Trophoblast cell (in vitro differentiated cells and primary cell): ENCODE measurements at regions not wholly inside any gene's neighbourhood (a gene's known extent, or its start where the extent isn't known, plus 50 kb on each side); places are given as distances from the start of the nearest gene placed in this dataset.

Source experiments
- DNase-seq, 2 donors: peaks; one replicate each; pipeline ENCODE4 v3.0.0-alpha.2; 2016
- H2AFZ ChIP-seq: 2 replicates; pipeline ENCODE4 v1.6.1; 2013; ENCODE audit warnings: low read length, moderate library complexity, mild to moderate bottlenecking; ENCODE audit not compliant: insufficient read depth, poor library complexity
- H2AK5ac ChIP-seq: 2 replicates; pipeline ENCODE4 v1.6.1; 2013; ENCODE audit warnings: mild to moderate bottlenecking, low read length
- H2BK120ac ChIP-seq: 2 replicates; pipeline ENCODE4 v1.6.1; 2013; ENCODE audit warnings: low read length, mild to moderate bottlenecking, moderate library complexity; ENCODE audit not compliant: insufficient read depth, poor library complexity
- H2BK12ac ChIP-seq: 2 replicates; pipeline ENCODE4 v1.6.1; 2013; ENCODE audit warnings: mild to moderate bottlenecking, low read length, moderate library complexity
- H2BK5ac ChIP-seq: 2 replicates; pipeline ENCODE4 v1.6.1; 2013; ENCODE audit warnings: low read length, low read depth, moderate library complexity, mild to moderate bottlenecking; ENCODE audit not compliant: poor library complexity
- H3K14ac ChIP-seq: 2 replicates; pipeline ENCODE4 v1.6.1; 2013; ENCODE audit warnings: mild to moderate bottlenecking, low read length
- H3K18ac ChIP-seq: 2 replicates; pipeline ENCODE4 v1.6.1; 2013; ENCODE audit warnings: mild to moderate bottlenecking, low read length
- H3K23ac ChIP-seq: 2 replicates; pipeline ENCODE4 v1.6.1; 2013; ENCODE audit warnings: low read length
- H3K27ac ChIP-seq: 2 replicates; pipeline ENCODE4 v1.5.1; 2013; ENCODE audit warnings: low read depth, mild to moderate bottlenecking, inconsistent platforms, low read length, moderate library complexity
- H3K27me3 ChIP-seq: 2 replicates; pipeline ENCODE4 v1.6.1; 2013; ENCODE audit warnings: inconsistent platforms, mild to moderate bottlenecking, low read length, moderate library complexity; ENCODE audit not compliant: insufficient read depth
- H3K36me3 ChIP-seq, 2 experiments: 1 replicate in 1 of 2; 2 replicates in 1 of 2; pipeline ENCODE4 v1.6.1; 2013; ENCODE audit warnings: low read length in 2 of 2, mild to moderate bottlenecking in 2 of 2, moderate library complexity in 1 of 2; ENCODE audit not compliant: insufficient read depth in 2 of 2, control insufficient read depth in 1 of 2
- H3K4ac ChIP-seq: 2 replicates; pipeline ENCODE4 v1.6.1; 2013; ENCODE audit warnings: low read depth, mild to moderate bottlenecking, low read length, moderate library complexity
- H3K4me1 ChIP-seq, 2 experiments: 1 replicate in 1 of 2; 2 replicates in 1 of 2; pipeline ENCODE4 v1.6.1; 2013; ENCODE audit warnings: low read length in 2 of 2, mild to moderate bottlenecking in 2 of 2, moderate library complexity in 1 of 2; ENCODE audit not compliant: insufficient read depth in 2 of 2, control insufficient read depth in 1 of 2
- H3K4me2 ChIP-seq: 2 replicates; pipeline ENCODE4 v1.6.1; 2013; ENCODE audit warnings: inconsistent platforms, mild to moderate bottlenecking, low read length, moderate library complexity
- H3K4me3 ChIP-seq: 2 replicates; pipeline ENCODE4 v1.5.1; 2013; ENCODE audit warnings: mild to moderate bottlenecking, low read depth, low read length, inconsistent platforms
- H3K79me1 ChIP-seq: one replicate; pipeline ENCODE4 v1.6.1; 2013; ENCODE audit warnings: low read length
- H3K79me2 ChIP-seq: 2 replicates; pipeline ENCODE4 v1.6.1; 2013; ENCODE audit warnings: low read length, mild to moderate bottlenecking; ENCODE audit not compliant: control insufficient read depth, insufficient read depth, poor library complexity
- H3K9ac ChIP-seq: 2 replicates; pipeline ENCODE4 v1.6.1; 2013; ENCODE audit warnings: mild to moderate bottlenecking, low read length
- H3K9me3 ChIP-seq: 2 replicates; pipeline ENCODE4 v1.6.1; 2013; ENCODE audit warnings: low read depth, mild to moderate bottlenecking, control low read depth, inconsistent platforms, low read length; ENCODE audit not compliant: insufficient read depth
- H4K12ac ChIP-seq: 2 replicates; pipeline ENCODE4 v1.6.1; 2013; ENCODE audit warnings: low read depth, mild to moderate bottlenecking, low read length, moderate library complexity
- H4K8ac ChIP-seq: 2 replicates; pipeline ENCODE4 v1.6.1; 2013; ENCODE audit warnings: low read depth, mild to moderate bottlenecking, low read length, moderate library complexity
- H4K91ac ChIP-seq: one replicate; pipeline ENCODE4 v1.6.1; 2013; ENCODE audit warnings: low read depth, mild to moderate bottlenecking, low read length, moderate library complexity
- WGBS: extraction: QIAGEN DNeasy Blood & Tissue Kit; methylation state at CpG from one replicate; pipeline ENCODE4 v1.1.7; 2013; ENCODE audit warnings: missing lambda C conversion rate; ENCODE audit not compliant: insufficient read length, insufficient coverage; ENCODE audit errors: extremely low coverage; 5-methylcytosine and 5-hydroxymethylcytosine counted together

- peak overlapping the region; percentile 67 for H2BK12ac ChIP-seq
- peaks cover 38% of the 10 kb centered on the region for H3K79me1 ChIP-seq
- no peak overlapping the region for H2AFZ ChIP-seq
- H2BK120ac ChIP-seq: peak overlapping the region; percentile 69
- no peak overlapping the region for H3K4me2 ChIP-seq
- H2AK5ac ChIP-seq: peak overlapping the region; percentile 77
- no peaks in the 10 kb centered on the region for H3K79me2 ChIP-seq
- H3K9me3 ChIP-seq: no peaks in the 10 kb centered on the region
- H3K4me1 ChIP-seq: peaks cover 26 to 27% of the 10 kb centered on the region in 2 experiments
- H3K18ac ChIP-seq: peak overlapping the region; percentile 34
- no peak overlapping the region for H3K4me3 ChIP-seq
- H4K12ac ChIP-seq: no peak overlapping the region
- peak overlapping the region; percentile 79 for H4K91ac ChIP-seq
- no peak for DNase-seq
- H3K27ac ChIP-seq: no peak overlapping the region
- H3K27me3 ChIP-seq: no peaks in the 10 kb centered on the region
- H2BK5ac ChIP-seq: peak overlapping the region; percentile 14
- H3K4ac ChIP-seq: no peak overlapping the region
- H3K23ac ChIP-seq: no peak overlapping the region
- H4K8ac ChIP-seq: no peak overlapping the region
- H3K14ac ChIP-seq: peak overlapping the region; percentile 74
- WGBS: no CpG with 5 or more reads among the region's 14 CpGs
- no peak overlapping the region for H3K9ac ChIP-seq
- H3K36me3 ChIP-seq: no peaks in the 10 kb centered on the region
Observed at GRCh38 chr1:8134546-8135235, 108.6 kb upstream of the ERRFI1 start.

GRCh38 chr1:8133657-8134430, 107.7 kb upstream of the ERRFI1 start:
- Histone ChIP-seq H3K9ac (no peak overlapping the region), H3K9me3 (no peaks in the 10 kb centered on the region), H3K4ac (peak overlapping the region; percentile 27), H4K12ac (no peak overlapping the region), H2AFZ (no peak overlapping the region), H3K4me2 (no peak overlapping the region), H2AK5ac (no peak overlapping the region), H3K4me3 (no peak overlapping the region), H3K27ac (no peak overlapping the region), H4K91ac (peak overlapping the region; percentile 74), H3K79me1 (peaks cover 38% of the 10 kb centered on the region), H3K36me3 (no peaks in the 10 kb centered on the region), H2BK120ac (peak overlapping the region; percentile 88), H3K79me2 (no peaks in the 10 kb centered on the region), H3K23ac (no peak overlapping the region), H3K14ac (no peak overlapping the region), H2BK5ac (peak overlapping the region; percentile 59), H3K18ac (no peak overlapping the region), H2BK12ac (peak overlapping the region; percentile 86), H3K4me1 (peaks cover 25 to 27% of the 10 kb centered on the region in 2 experiments), H3K27me3 (no peaks in the 10 kb centered on the region), H4K8ac (no peak overlapping the region)
- DNase-seq: peak in 1 of 2 donors; percentile 81
- no CpG with 5 or more reads among the region's 4 CpGs for WGBS

GRCh38 chr1:8133190-8133589, 107.1 kb upstream of the ERRFI1 start:
- H3K18ac ChIP-seq: peak overlapping the region; percentile 81
- H3K9ac ChIP-seq: no peak overlapping the region
- no peak overlapping the region for H3K27ac ChIP-seq
- no peak overlapping the region for H3K23ac ChIP-seq
- H4K12ac ChIP-seq: no peak overlapping the region
- peaks cover 22% of the 10 kb centered on the region in 2 experiments for H3K4me1 ChIP-seq
- H2BK5ac ChIP-seq: peak overlapping the region; percentile 70
- H2AK5ac ChIP-seq: peak overlapping the region; percentile 91
- H3K79me2 ChIP-seq: no peaks in the 10 kb centered on the region
- H3K14ac ChIP-seq: peak overlapping the region; percentile 69
- peak overlapping the region; percentile 60 for H3K4ac ChIP-seq
- H4K91ac ChIP-seq: peak overlapping the region; percentile 88
- peak overlapping the region; percentile 32 for H4K8ac ChIP-seq
- no peak overlapping the region for H2AFZ ChIP-seq
- no peak overlapping the region for H3K4me3 ChIP-seq
- H3K36me3 ChIP-seq: no peaks in the 10 kb centered on the region
- H3K27me3 ChIP-seq: no peaks in the 10 kb centered on the region
- H3K79me1 ChIP-seq: peaks cover 33% of the 10 kb centered on the region
- DNase-seq: peak in 1 of 2 donors; percentile 39
- WGBS: no CpG with 5 or more reads among the region's 5 CpGs
- peak overlapping the region; percentile 91 for H2BK120ac ChIP-seq
- no peak overlapping the region for H3K4me2 ChIP-seq
- H2BK12ac ChIP-seq: peak overlapping the region; percentile 97
- no peaks in the 10 kb centered on the region for H3K9me3 ChIP-seq

GRCh38 chr1:8127171-8127641, 101.1 kb upstream of the ERRFI1 start:
- Histone ChIP-seq H2BK12ac (peak overlapping the region; percentile 20), H4K8ac (no peak overlapping the region), H4K91ac (no peak overlapping the region), H3K9me3 (peaks cover 10% of the 10 kb centered on the region), H4K12ac (no peak overlapping the region), H2BK5ac (no peak overlapping the region), H3K36me3 (no peaks in the 10 kb centered on the region), H3K27me3 (no peaks in the 10 kb centered on the region), H3K27ac (peak overlapping the region; percentile 24), H3K4ac (no peak overlapping the region), H3K9ac (no peak overlapping the region), H3K18ac (no peak overlapping the region), H3K14ac (no peak overlapping the region), H3K79me1 (peaks cover 22% of the 10 kb centered on the region), H3K79me2 (peaks cover 3% of the 10 kb centered on the region), H3K4me2 (no peak overlapping the region), H2AFZ (no peak overlapping the region), H2AK5ac (no peak overlapping the region), H3K23ac (no peak overlapping the region), H3K4me3 (no peak overlapping the region), H3K4me1 (peaks cover 16 to 18% of the 10 kb centered on the region in 2 experiments), H2BK120ac (no peak overlapping the region)
- peak; percentile 47 to 67 for DNase-seq
- no CpG with 5 or more reads among the region's 3 CpGs for WGBS
